ENCODE measurements at regions not wholly inside any gene's neighbourhood (a gene's known extent, or its start where the extent isn't known, plus 50 kb on each side); places are given as distances from the start of the nearest gene placed in this dataset.

DNA sequence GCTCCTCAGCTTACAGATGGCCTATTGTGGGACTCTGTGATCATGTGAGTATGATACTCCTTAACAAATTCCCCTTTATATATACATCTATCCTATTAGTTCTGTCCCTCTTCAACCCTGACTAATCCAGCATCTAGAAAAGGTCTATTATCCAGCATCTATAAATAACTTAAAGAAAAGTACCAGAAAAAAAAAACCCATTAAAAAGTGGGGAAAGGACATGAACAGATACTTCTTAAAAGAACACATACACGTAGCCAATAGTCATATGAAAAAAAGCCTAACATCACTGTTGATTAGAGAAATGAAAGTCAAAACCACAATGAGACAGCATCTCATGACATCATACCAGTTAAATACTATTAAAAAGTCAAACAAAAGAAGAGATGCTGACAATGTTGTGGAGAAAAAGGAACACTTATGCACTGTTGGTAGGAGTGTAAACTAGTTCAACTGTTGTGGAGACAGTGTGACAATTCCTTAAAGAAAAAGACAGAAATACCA lies 549.5 kb upstream of the GRM3 start:
- TF ChIP-seq EGR1 (IDR thresholded peaks at IDR 0.05; ENCODE audit: low read depth) (no peak), EZH2phosphoT487 (IDR thresholded peaks at IDR 0.05; ENCODE audit: borderline replicate concordance) (no peak)
- TF ChIP-seq, protein P1, sequence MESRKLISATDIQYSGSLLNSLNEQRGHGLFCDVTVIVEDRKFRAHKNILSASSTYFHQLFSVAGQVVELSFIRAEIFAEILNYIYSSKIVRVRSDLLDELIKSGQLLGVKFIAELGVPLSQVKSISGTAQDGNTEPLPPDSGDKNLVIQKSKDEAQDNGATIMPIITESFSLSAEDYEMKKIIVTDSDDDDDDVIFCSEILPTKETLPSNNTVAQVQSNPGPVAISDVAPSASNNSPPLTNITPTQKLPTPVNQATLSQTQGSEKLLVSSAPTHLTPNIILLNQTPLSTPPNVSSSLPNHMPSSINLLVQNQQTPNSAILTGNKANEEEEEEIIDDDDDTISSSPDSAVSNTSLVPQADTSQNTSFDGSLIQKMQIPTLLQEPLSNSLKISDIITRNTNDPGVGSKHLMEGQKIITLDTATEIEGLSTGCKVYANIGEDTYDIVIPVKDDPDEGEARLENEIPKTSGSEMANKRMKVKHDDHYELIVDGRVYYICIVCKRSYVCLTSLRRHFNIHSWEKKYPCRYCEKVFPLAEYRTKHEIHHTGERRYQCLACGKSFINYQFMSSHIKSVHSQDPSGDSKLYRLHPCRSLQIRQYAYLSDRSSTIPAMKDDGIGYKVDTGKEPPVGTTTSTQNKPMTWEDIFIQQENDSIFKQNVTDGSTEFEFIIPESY (IDR thresholded peaks at IDR 0.05; ENCODE audit: extremely low read depth, insufficient replicate concordance, low read length): no peak
- TF ChIP-seq, protein P2, sequence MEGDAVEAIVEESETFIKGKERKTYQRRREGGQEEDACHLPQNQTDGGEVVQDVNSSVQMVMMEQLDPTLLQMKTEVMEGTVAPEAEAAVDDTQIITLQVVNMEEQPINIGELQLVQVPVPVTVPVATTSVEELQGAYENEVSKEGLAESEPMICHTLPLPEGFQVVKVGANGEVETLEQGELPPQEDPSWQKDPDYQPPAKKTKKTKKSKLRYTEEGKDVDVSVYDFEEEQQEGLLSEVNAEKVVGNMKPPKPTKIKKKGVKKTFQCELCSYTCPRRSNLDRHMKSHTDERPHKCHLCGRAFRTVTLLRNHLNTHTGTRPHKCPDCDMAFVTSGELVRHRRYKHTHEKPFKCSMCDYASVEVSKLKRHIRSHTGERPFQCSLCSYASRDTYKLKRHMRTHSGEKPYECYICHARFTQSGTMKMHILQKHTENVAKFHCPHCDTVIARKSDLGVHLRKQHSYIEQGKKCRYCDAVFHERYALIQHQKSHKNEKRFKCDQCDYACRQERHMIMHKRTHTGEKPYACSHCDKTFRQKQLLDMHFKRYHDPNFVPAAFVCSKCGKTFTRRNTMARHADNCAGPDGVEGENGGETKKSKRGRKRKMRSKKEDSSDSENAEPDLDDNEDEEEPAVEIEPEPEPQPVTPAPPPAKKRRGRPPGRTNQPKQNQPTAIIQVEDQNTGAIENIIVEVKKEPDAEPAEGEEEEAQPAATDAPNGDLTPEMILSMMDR (IDR thresholded peaks at IDR 0.05 in 2 of 3, conservative IDR thresholded peaks at IDR 0.05 in 1 of 3; ENCODE audit: borderline replicate concordance in 1 of 3, insufficient read depth in 1 of 3, low read depth in 2 of 3, low read length in 2 of 3): no peak
